GM11168 (cell line): ENCODE measurements at regions not wholly inside any gene's neighbourhood (a gene's known extent, or its start where the extent isn't known, plus 50 kb on each side); places are given as distances from the start of the nearest gene placed in this dataset.

Experiments used
- in situ Hi-C: fragments of 300-500 bp; cut with MboI; formaldehyde crosslinking; loops from one replicate; pipeline ENCODE4 v1.12.0; 2022; ENCODE audit warnings: low sequenced_read_pairs; ENCODE audit not compliant: unreplicated experiment

- in situ Hi-C loops: no loop called here
Measured at GRCh38 chr1:87888446-87888845, 559.8 kb downstream of the LMO4 start.

GRCh38 chr1:87894062-87894461, 565.4 kb downstream of the LMO4 start:
- in situ Hi-C loops: no loop called here

- in situ Hi-C loops: no loop called here
Measured at GRCh38 chr1:87897481-87897880, 568.8 kb downstream of the LMO4 start.

- in situ Hi-C loops: no loop called here
Measured at GRCh38 chr1:87898431-87898830, 569.8 kb downstream of the LMO4 start.

- in situ Hi-C loops: no loop called here
Measured at GRCh38 chr1:87899017-87899416, 570.3 kb downstream of the LMO4 start.

- in situ Hi-C loops: no loop called here
Measured at GRCh38 chr1:87899746-87900145, 571.1 kb downstream of the LMO4 start.

- in situ Hi-C loops: no loop called here
Measured at GRCh38 chr1:87902830-87903229, 574.1 kb downstream of the LMO4 start.

- in situ Hi-C loops: no loop called here
Measured at GRCh38 chr1:87903242-87903641, 574.6 kb downstream of the LMO4 start.

GRCh38 chr1:87904651-87905050, 576.0 kb downstream of the LMO4 start:
- in situ Hi-C loops: no loop called here

- in situ Hi-C loops: no loop called here
Measured at GRCh38 chr1:87905651-87906050, 577.0 kb downstream of the LMO4 start.

GRCh38 chr1:87906078-87906477, 577.4 kb downstream of the LMO4 start:
- in situ Hi-C loops: no loop called here

- in situ Hi-C loops: no loop called here
Measured at GRCh38 chr1:87913361-87913760, 584.7 kb downstream of the LMO4 start.

GRCh38 chr1:87914396-87914795, 585.7 kb downstream of the LMO4 start:
- in situ Hi-C loops: no loop called here

GRCh38 chr1:87915771-87916170, 587.1 kb downstream of the LMO4 start:
- in situ Hi-C loops: no loop called here

GRCh38 chr1:87916965-87917364, 588.3 kb downstream of the LMO4 start:
- in situ Hi-C loops: no loop called here

GRCh38 chr1:87918398-87918797, 589.7 kb downstream of the LMO4 start:
- in situ Hi-C loops: no loop called here

GRCh38 chr1:87922885-87923284, 594.2 kb downstream of the LMO4 start:
- in situ Hi-C loops: no loop called here

- in situ Hi-C loops: no loop called here
Measured at GRCh38 chr1:87926131-87926830, 597.6 kb downstream of the LMO4 start.

GRCh38 chr1:87926921-87927320, 598.2 kb downstream of the LMO4 start:
- in situ Hi-C loops: no loop called here

- in situ Hi-C loops: no loop called here
Measured at GRCh38 chr1:87927391-87928280, 599.0 kb downstream of the LMO4 start.

GRCh38 chr1:87928623-87929022, 599.9 kb downstream of the LMO4 start:
- in situ Hi-C loops: no loop called here

- in situ Hi-C loops: no loop called here
Measured at GRCh38 chr1:87929906-87930305, 601.2 kb downstream of the LMO4 start.
